ENCODE measurements at regions not wholly inside any gene's neighbourhood (a gene's known extent, or its start where the extent isn't known, plus 50 kb on each side); places are given as distances from the start of the nearest gene placed in this dataset.

- TF ChIP-seq POLR2A (IDR thresholded peaks at IDR 0.05; ENCODE audit: extremely low read depth, insufficient read length), result no peak
- TF ChIP-seq, protein P1, sequence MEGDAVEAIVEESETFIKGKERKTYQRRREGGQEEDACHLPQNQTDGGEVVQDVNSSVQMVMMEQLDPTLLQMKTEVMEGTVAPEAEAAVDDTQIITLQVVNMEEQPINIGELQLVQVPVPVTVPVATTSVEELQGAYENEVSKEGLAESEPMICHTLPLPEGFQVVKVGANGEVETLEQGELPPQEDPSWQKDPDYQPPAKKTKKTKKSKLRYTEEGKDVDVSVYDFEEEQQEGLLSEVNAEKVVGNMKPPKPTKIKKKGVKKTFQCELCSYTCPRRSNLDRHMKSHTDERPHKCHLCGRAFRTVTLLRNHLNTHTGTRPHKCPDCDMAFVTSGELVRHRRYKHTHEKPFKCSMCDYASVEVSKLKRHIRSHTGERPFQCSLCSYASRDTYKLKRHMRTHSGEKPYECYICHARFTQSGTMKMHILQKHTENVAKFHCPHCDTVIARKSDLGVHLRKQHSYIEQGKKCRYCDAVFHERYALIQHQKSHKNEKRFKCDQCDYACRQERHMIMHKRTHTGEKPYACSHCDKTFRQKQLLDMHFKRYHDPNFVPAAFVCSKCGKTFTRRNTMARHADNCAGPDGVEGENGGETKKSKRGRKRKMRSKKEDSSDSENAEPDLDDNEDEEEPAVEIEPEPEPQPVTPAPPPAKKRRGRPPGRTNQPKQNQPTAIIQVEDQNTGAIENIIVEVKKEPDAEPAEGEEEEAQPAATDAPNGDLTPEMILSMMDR (IDR thresholded peaks at IDR 0.05; ENCODE audit: low read depth, low read length), result no peak
- no peak for TF ChIP-seq MAX (IDR thresholded peaks at IDR 0.05; ENCODE audit: low read depth, low read length)
- no peak for TF ChIP-seq MYC (IDR thresholded peaks at IDR 0.05; ENCODE audit: low read depth, low read length)
These were observed 653.5 kb downstream of the PTPRU start for GRCh38 chr1:29889776-29890175.

All from NB4 (cell line).